ENCODE measurements at regions not wholly inside any gene's neighbourhood (a gene's known extent, or its start where the extent isn't known, plus 50 kb on each side); places are given as distances from the start of the nearest gene placed in this dataset.

DNA sequence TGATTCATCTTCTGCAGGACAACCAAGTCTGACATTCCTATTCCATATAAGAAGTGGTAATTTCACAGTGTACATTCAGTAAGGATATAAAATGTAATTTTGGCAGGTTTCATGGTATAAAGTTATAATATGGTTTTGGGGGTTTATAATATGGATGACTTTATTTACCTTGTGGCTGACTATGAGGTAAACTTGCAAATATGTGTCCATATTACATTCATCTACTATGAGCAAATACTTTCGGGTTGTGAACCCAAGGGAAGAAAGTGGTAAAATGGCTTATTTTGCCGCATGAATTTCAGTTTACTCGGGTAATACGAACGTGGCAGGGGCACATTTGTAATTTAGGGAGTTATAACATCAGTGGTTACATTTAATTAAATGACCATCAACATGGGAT lies 86.7 kb upstream of the TNFSF11 start:
- Histone ChIP-seq H3K27me3 (no peaks in the 10 kb centered on the region), H3K4me1 (no peaks in the 10 kb centered on the region), H3K9me3 (no peaks in the 10 kb centered on the region), H3K27ac (no peak overlapping the region), H3K4me3 (no peak overlapping the region), H3K36me3 (no peaks in the 10 kb centered on the region)
- DNase-seq (ENCODE audit: extremely low spot score in 2 of 2), result no peak
- TF ChIP-seq, protein P1, sequence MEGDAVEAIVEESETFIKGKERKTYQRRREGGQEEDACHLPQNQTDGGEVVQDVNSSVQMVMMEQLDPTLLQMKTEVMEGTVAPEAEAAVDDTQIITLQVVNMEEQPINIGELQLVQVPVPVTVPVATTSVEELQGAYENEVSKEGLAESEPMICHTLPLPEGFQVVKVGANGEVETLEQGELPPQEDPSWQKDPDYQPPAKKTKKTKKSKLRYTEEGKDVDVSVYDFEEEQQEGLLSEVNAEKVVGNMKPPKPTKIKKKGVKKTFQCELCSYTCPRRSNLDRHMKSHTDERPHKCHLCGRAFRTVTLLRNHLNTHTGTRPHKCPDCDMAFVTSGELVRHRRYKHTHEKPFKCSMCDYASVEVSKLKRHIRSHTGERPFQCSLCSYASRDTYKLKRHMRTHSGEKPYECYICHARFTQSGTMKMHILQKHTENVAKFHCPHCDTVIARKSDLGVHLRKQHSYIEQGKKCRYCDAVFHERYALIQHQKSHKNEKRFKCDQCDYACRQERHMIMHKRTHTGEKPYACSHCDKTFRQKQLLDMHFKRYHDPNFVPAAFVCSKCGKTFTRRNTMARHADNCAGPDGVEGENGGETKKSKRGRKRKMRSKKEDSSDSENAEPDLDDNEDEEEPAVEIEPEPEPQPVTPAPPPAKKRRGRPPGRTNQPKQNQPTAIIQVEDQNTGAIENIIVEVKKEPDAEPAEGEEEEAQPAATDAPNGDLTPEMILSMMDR (IDR thresholded peaks at IDR 0.05), result no peak
- TF ChIP-seq POLR2A (IDR thresholded peaks at IDR 0.05) (no peak), POLR2AphosphoS5 (IDR thresholded peaks at IDR 0.05; ENCODE audit: insufficient read depth in 1 of 2, low read depth in 1 of 2) (no peak)
- intact Hi-C loops (cut with DNase I), result no loop called here

DNA sequence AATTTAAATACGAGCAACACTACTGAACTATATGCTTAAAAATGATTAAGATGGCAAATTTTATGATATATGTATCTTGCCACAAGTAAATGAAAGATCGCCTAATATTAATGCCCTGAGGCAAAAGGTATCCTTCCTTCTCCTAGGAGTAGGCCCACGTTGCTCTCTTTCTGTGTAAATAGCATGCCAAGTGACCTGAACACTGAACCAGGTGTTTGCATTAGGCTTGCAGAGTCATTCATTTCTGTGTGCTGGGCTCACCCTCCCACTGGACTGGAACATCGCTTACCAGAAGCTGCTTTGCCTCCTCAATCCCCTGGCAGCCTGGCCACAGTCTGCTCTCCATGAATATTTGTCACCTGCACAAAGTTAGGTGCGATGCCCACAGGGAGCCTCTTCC lies 83.3 kb upstream of the TNFSF11 start:
- H3K27me3 ChIP-seq, result no peaks in the 10 kb centered on the region
- TF ChIP-seq POLR2AphosphoS5 (IDR thresholded peaks at IDR 0.05; ENCODE audit: insufficient read depth in 1 of 2, low read depth in 1 of 2) (no peak), POLR2A (IDR thresholded peaks at IDR 0.05) (no peak)
- TF ChIP-seq, protein P1 (IDR thresholded peaks at IDR 0.05), result no peak
- H3K4me3 ChIP-seq, result no peak overlapping the region
- no peaks in the 10 kb centered on the region for H3K9me3 ChIP-seq
- intact Hi-C loops (cut with DNase I), result no loop called here
- no peaks in the 10 kb centered on the region for H3K4me1 ChIP-seq
- DNase-seq (ENCODE audit: extremely low spot score in 2 of 2), result no peak
- no peak overlapping the region for H3K27ac ChIP-seq
- no peaks in the 10 kb centered on the region for H3K36me3 ChIP-seq

DNA sequence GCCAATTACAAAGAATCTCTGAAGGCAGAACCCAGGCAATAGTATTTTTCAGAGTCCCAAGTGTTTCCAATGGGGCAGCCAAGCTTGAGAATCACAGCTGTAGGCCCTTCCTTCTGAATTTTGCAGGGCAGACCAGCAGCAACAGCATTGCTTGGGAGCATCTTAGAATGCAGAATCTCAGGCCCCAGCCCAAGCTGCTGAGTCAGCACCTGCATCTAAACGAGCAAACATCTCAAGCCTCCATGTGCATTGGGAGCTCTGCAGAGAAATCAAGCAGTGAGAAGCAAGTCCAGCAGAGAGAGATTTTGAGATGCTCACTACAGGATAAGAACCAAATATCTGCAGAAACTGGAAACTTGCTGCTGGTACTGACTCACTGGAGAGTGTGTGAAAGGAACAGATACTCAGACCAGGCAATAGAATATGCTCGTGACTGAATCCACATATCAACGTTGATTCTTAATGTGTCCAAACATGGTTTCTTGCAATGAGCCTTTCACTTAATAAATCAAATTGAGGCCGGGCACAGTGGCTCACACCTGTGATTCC lies 81.5 kb upstream of the TNFSF11 start:
- H3K9me3 ChIP-seq, result no peaks in the 10 kb centered on the region
- intact Hi-C loops (cut with DNase I), result no loop called here
- no peaks in the 10 kb centered on the region for H3K36me3 ChIP-seq
- no peak for DNase-seq (ENCODE audit: extremely low spot score in 2 of 2)
- H3K4me1 ChIP-seq, result no peaks in the 10 kb centered on the region
- no peak overlapping the region for H3K4me3 ChIP-seq
- no peaks in the 10 kb centered on the region for H3K27me3 ChIP-seq
- TF ChIP-seq POLR2A (IDR thresholded peaks at IDR 0.05) (no peak), POLR2AphosphoS5 (IDR thresholded peaks at IDR 0.05; ENCODE audit: insufficient read depth in 1 of 2, low read depth in 1 of 2) (no peak)
- TF ChIP-seq, protein P1 (IDR thresholded peaks at IDR 0.05), result no peak
- H3K27ac ChIP-seq, result no peak overlapping the region

DNA sequence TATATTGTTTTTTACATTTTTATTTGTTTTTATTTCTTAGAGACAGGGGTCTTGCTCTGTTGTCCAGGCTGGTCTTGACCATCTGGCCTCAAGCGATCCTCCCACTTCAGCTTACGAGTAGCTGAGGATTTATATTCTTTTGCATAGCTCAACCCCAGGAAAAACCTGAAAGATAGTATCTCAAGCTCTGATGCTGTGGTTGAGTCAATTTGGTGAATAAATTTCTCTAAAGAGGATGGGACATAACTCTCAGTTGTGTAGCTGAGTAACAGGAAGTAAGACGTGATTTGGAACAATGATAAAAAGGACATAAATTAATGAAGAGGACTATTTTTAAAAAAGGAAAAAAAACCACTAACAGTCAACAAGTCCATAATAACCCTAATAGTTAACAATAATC lies 79.8 kb upstream of the TNFSF11 start:
- intact Hi-C loops (cut with DNase I), result no loop called here
- Histone ChIP-seq H3K27me3 (no peaks in the 10 kb centered on the region), H3K4me1 (no peaks in the 10 kb centered on the region), H3K27ac (no peak overlapping the region), H3K36me3 (no peaks in the 10 kb centered on the region), H3K4me3 (no peak overlapping the region), H3K9me3 (no peaks in the 10 kb centered on the region)
- DNase-seq (ENCODE audit: extremely low spot score in 2 of 2), result no peak
- TF ChIP-seq, protein P1 (IDR thresholded peaks at IDR 0.05), result no peak
- TF ChIP-seq POLR2A (IDR thresholded peaks at IDR 0.05) (no peak), POLR2AphosphoS5 (IDR thresholded peaks at IDR 0.05; ENCODE audit: insufficient read depth in 1 of 2, low read depth in 1 of 2) (no peak)

DNA sequence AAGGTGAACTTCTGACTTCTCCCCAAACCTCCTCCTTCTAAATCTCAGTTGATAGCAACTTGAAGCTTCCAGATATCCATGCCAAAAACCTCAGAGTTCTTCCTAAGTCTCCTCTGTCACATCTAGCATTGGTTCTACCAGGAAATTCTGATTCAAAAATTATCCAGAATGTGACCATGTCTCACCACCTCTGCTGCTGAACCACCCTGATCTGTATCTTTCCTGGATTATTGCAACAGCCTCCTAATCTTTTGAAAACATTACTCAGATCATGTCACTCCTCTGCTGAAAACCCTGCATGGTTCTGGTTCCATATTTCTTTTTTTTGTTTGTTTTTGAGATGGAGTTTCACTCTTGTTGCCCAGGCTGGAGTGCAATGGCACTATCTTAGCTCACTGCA lies 78.7 kb upstream of the TNFSF11 start:
- DNase-seq (ENCODE audit: extremely low spot score in 2 of 2), result no peak
- intact Hi-C loops (cut with DNase I), result no loop called here
- Histone ChIP-seq H3K27ac (no peak overlapping the region), H3K4me3 (no peak overlapping the region), H3K27me3 (no peaks in the 10 kb centered on the region), H3K9me3 (no peaks in the 10 kb centered on the region), H3K36me3 (no peaks in the 10 kb centered on the region), H3K4me1 (no peaks in the 10 kb centered on the region)
- TF ChIP-seq POLR2A (IDR thresholded peaks at IDR 0.05) (no peak), POLR2AphosphoS5 (IDR thresholded peaks at IDR 0.05; ENCODE audit: insufficient read depth in 1 of 2, low read depth in 1 of 2) (no peak)
- TF ChIP-seq, protein P1 (IDR thresholded peaks at IDR 0.05), result no peak
